Lower lobe of right lung (tissue), 2 donors: ENCODE measurements at regions not wholly inside any gene's neighbourhood (a gene's known extent, or its start where the extent isn't known, plus 50 kb on each side); places are given as distances from the start of the nearest gene placed in this dataset.

Source experiments
- ATAC-seq, 2 donors: fragments of 200-7000 bp; cut with Tn5 transposase; one replicate each; pipeline ENCODE4 v1.9.1; 2020 to 2022; ENCODE audit warnings: mild to moderate bottlenecking in 2 of 2, moderate library complexity in 2 of 2
- DNase-seq: peaks from one replicate; pipeline ENCODE4 v3.0.0-alpha.2; 2020
- H3K27ac ChIP-seq: fragments of 200-600 bp; one replicate; pipeline ENCODE4 v1.8.0; 2022
- H3K27me3 ChIP-seq: fragments of 200-600 bp; one replicate; pipeline ENCODE4 v1.8.0; 2022; ENCODE audit warnings: low read depth
- H3K36me3 ChIP-seq: fragments of 200-600 bp; one replicate; pipeline ENCODE4 v1.8.0; 2022; ENCODE audit warnings: mild to moderate bottlenecking
- H3K4me1 ChIP-seq: fragments of 200-600 bp; one replicate; pipeline ENCODE4 v1.8.0; 2022
- H3K4me3 ChIP-seq: fragments of 200-600 bp; one replicate; pipeline ENCODE4 v1.8.0; 2022; ENCODE audit warnings: mild to moderate bottlenecking
- H3K9me3 ChIP-seq: fragments of 200-600 bp; one replicate; pipeline ENCODE4 v1.8.0; 2022
- CTCF ChIP-seq: fragments of 200-600 bp; IDR thresholded peaks from one replicate; pipeline ENCODE4 v1.8.0; 2022; ENCODE audit warnings: antibody characterized with exemption, mild to moderate bottlenecking
- intact Hi-C: fragments of 100-400 bp; cut with DNase I; formaldehyde crosslinking; loops from one replicate; pipeline ENCODE4 v1.11.0; 2022
- donor health status: DM: no; HTN: yes; CAD: no; lungs with severe emphysema.

- no peaks in the 10 kb centered on the region for H3K9me3 ChIP-seq
- H3K4me3 ChIP-seq: no peak overlapping the region
- DNase-seq: no peak
- no peak overlapping the region for H3K27ac ChIP-seq
- intact Hi-C loops: no loop called here
- peak in 1 of 2 donors; percentile 11 for ATAC-seq
- no peaks in the 10 kb centered on the region for H3K4me1 ChIP-seq
- H3K27me3 ChIP-seq: no peaks in the 10 kb centered on the region
- no peaks in the 10 kb centered on the region for H3K36me3 ChIP-seq
- no peak for TF ChIP-seq CTCF
Observed at GRCh38 chr10:128723631-128724205, 597.5 kb upstream of the MKI67 start.

- H3K36me3 ChIP-seq: no peaks in the 10 kb centered on the region
- ATAC-seq: no peak
- intact Hi-C loops: no loop called here
- DNase-seq: no peak
- no peaks in the 10 kb centered on the region for H3K9me3 ChIP-seq
- H3K27ac ChIP-seq: no peak overlapping the region
- TF ChIP-seq CTCF: no peak
- no peaks in the 10 kb centered on the region for H3K27me3 ChIP-seq
- H3K4me3 ChIP-seq: no peak overlapping the region
- H3K4me1 ChIP-seq: no peaks in the 10 kb centered on the region
Observed at GRCh38 chr10:128725531-128725930, 599.3 kb upstream of the MKI67 start.

GRCh38 chr10:128727114-128727513 is 600.9 kb upstream of the MKI67 start:
- no peak overlapping the region for H3K27ac ChIP-seq
- TF ChIP-seq CTCF: no peak
- ATAC-seq (no peak), DNase-seq (no peak)
- no peaks in the 10 kb centered on the region for H3K36me3 ChIP-seq
- no peak overlapping the region for H3K4me3 ChIP-seq
- H3K9me3 ChIP-seq: no peaks in the 10 kb centered on the region
- no peaks in the 10 kb centered on the region for H3K4me1 ChIP-seq
- intact Hi-C loops: no loop called here
- no peaks in the 10 kb centered on the region for H3K27me3 ChIP-seq

- no peaks in the 10 kb centered on the region for H3K36me3 ChIP-seq
Observed at GRCh38 chr10:128729910-128730420, 603.7 kb upstream of the MKI67 start.

GRCh38 chr10:128730922-128731321 is 604.7 kb upstream of the MKI67 start:
- Histone ChIP-seq H3K4me3 (no peak overlapping the region), H3K9me3 (no peaks in the 10 kb centered on the region), H3K27me3 (peaks cover 5% of the 10 kb centered on the region), H3K4me1 (no peaks in the 10 kb centered on the region), H3K36me3 (no peaks in the 10 kb centered on the region), H3K27ac (no peak overlapping the region)
- TF ChIP-seq CTCF: no peak
- no peak for DNase-seq
- no peak for ATAC-seq
- intact Hi-C loops: no loop called here

More at GRCh38 chr10:128729910-128730420, 603.7 kb upstream of the MKI67 start:
- peaks cover 5% of the 10 kb centered on the region for H3K27me3 ChIP-seq
- H3K4me3 ChIP-seq: no peak overlapping the region
- DNase-seq (no peak), ATAC-seq (no peak)
- no peaks in the 10 kb centered on the region for H3K4me1 ChIP-seq
- no peaks in the 10 kb centered on the region for H3K9me3 ChIP-seq
- H3K27ac ChIP-seq: no peak overlapping the region
- intact Hi-C loops: no loop called here
- TF ChIP-seq CTCF: no peak
